ENCODE measurements at regions not wholly inside any gene's neighbourhood (a gene's known extent, or its start where the extent isn't known, plus 50 kb on each side); places are given as distances from the start of the nearest gene placed in this dataset.

DNA sequence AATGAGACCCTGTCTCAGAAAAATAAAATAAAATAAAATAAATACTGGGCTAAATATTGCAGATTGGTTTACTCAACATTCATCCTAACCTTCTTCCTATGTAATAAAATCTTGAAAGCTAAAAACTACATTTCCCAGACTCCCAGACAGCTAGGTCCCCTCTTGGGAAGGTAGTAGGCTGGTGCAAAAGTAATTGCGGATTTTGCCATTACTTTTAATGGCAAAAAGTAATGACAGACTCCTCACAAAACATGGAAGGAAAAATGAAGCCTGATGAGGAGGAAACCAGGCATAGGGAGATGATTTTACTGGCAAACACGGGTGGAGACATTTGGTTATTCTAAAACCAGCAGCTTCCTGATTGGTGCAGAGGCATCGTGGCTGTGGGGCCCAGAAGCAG lies 70.6 kb upstream of the E2F3 start:
- H3K9ac ChIP-seq, result no peak overlapping the region
- H3K27me3 ChIP-seq (ENCODE audit: insufficient read depth, low read depth), result no peaks in the 10 kb centered on the region
- TF ChIP-seq, protein P1, sequence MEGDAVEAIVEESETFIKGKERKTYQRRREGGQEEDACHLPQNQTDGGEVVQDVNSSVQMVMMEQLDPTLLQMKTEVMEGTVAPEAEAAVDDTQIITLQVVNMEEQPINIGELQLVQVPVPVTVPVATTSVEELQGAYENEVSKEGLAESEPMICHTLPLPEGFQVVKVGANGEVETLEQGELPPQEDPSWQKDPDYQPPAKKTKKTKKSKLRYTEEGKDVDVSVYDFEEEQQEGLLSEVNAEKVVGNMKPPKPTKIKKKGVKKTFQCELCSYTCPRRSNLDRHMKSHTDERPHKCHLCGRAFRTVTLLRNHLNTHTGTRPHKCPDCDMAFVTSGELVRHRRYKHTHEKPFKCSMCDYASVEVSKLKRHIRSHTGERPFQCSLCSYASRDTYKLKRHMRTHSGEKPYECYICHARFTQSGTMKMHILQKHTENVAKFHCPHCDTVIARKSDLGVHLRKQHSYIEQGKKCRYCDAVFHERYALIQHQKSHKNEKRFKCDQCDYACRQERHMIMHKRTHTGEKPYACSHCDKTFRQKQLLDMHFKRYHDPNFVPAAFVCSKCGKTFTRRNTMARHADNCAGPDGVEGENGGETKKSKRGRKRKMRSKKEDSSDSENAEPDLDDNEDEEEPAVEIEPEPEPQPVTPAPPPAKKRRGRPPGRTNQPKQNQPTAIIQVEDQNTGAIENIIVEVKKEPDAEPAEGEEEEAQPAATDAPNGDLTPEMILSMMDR (conservative IDR thresholded peaks at IDR 0.05; ENCODE audit: low read depth, low read length), result no peak
- no peak overlapping the region for H3K4me3 ChIP-seq (IDR thresholded peaks at IDR 0.05; ENCODE audit: insufficient read depth, low read depth, low read length)
- H4K20me1 ChIP-seq (ENCODE audit: insufficient read depth), result no peaks in the 10 kb centered on the region
- H3K4me2 ChIP-seq, result no peak overlapping the region
- no peaks in the 10 kb centered on the region for H3K4me1 ChIP-seq (ENCODE audit: low read depth, poor library complexity, severe bottlenecking)
- no peaks in the 10 kb centered on the region for H3K36me3 ChIP-seq (ENCODE audit: insufficient read depth)
- H2AFZ ChIP-seq (ENCODE audit: low read depth), result no peak overlapping the region
- no peak overlapping the region for H3K27ac ChIP-seq
- H3K79me2 ChIP-seq (ENCODE audit: insufficient read depth, low read depth), result no peaks in the 10 kb centered on the region

DNA sequence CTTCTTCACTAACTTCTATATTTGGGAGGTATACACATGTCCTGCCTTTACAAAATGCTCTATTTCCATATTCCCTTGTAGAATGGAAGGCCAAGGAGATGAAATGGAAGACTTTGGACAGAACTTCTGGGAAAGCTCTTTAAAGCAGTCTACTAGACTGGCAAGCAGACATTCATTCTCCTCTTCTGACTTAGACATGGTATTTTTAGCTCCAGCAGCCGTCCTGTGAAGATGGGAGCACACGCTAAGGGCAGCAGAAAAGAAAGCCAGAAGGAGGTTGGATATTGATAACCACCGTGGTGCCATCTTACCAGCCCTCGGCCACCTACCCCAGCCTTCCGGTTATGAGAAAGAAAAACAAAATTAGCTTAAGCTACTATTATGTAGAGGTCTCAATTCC lies 70.1 kb upstream of the E2F3 start:
- Histone ChIP-seq H2AFZ (ENCODE audit: low read depth) (no peak overlapping the region), H3K4me3 (IDR thresholded peaks at IDR 0.05; ENCODE audit: insufficient read depth, low read depth, low read length) (no peak overlapping the region), H3K79me2 (ENCODE audit: insufficient read depth, low read depth) (no peaks in the 10 kb centered on the region), H3K4me1 (ENCODE audit: low read depth, poor library complexity, severe bottlenecking) (no peaks in the 10 kb centered on the region), H3K4me2 (no peak overlapping the region), H3K27me3 (ENCODE audit: insufficient read depth, low read depth) (no peaks in the 10 kb centered on the region), H4K20me1 (ENCODE audit: insufficient read depth) (no peaks in the 10 kb centered on the region), H3K36me3 (ENCODE audit: insufficient read depth) (no peaks in the 10 kb centered on the region), H3K9ac (no peak overlapping the region), H3K27ac (no peak overlapping the region)
- TF ChIP-seq, protein P1 (conservative IDR thresholded peaks at IDR 0.05; ENCODE audit: low read depth, low read length), result no peak

DNA sequence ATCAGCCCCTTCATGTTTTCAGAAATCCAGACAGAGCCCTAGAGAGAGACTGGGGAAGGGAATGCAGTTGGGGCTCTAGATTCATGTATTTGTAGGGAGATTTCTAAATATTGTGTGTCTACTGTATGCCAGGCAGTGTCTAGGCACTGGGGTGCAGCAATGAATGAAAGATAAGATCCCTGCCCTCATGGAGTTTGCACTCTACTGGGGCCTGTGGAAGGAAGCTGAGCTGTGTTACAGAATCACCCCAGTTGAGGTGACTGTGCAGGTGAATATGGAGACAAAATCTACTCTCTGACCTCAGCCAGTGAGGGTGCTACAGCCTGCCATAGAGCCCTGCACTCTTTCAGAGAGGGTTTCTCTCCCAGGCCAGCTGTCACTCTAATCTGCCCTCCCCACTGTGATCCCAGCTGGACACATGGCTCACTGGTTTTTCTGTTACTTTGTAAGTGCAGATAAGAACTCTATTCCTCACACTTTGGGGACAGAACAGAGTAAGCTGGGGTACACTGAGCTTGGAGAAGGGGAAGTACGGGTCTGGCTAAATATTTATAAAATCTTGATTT lies 69.2 kb upstream of the E2F3 start:
- Histone ChIP-seq H3K27me3 (ENCODE audit: insufficient read depth, low read depth) (no peaks in the 10 kb centered on the region), H3K4me1 (ENCODE audit: low read depth, poor library complexity, severe bottlenecking) (no peaks in the 10 kb centered on the region), H3K4me2 (no peak overlapping the region), H3K36me3 (ENCODE audit: insufficient read depth) (no peaks in the 10 kb centered on the region), H4K20me1 (ENCODE audit: insufficient read depth) (no peaks in the 10 kb centered on the region), H2AFZ (ENCODE audit: low read depth) (no peak overlapping the region), H3K27ac (no peak overlapping the region), H3K9ac (no peak overlapping the region), H3K79me2 (ENCODE audit: insufficient read depth, low read depth) (no peaks in the 10 kb centered on the region), H3K4me3 (IDR thresholded peaks at IDR 0.05; ENCODE audit: insufficient read depth, low read depth, low read length) (no peak overlapping the region)
- TF ChIP-seq, protein P1 (conservative IDR thresholded peaks at IDR 0.05; ENCODE audit: low read depth, low read length), result no peak

DNA sequence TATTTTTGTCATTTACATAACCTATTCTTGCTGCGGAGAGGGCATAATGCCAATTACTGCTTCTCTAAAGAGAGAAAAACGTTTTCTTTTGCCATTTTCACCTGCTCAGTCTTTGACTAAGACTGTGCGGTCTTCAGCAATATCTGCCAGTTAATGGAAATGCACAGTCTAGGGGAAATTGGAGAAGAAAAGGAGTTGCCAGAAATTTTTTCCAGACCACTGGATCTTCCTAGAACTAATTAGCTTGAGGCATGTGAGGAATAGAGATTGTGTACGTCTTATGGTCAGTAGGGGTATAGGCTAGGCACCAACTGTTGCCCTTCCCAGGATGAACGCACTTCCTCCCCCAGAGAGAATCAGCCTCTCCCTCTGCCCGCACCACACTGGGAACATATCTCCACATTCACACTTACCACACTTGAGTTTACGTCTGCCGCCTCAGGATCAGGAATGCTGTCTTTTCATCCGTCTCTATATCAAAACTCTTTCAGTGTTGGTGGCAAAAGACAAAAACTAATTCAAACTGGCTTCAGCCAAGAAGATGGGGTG lies 67.9 kb upstream of the E2F3 start:
- H2AFZ ChIP-seq (ENCODE audit: low read depth), result no peak overlapping the region
- no peaks in the 10 kb centered on the region for H3K36me3 ChIP-seq (ENCODE audit: insufficient read depth)
- H3K27ac ChIP-seq, result no peak overlapping the region
- TF ChIP-seq, protein P1 (conservative IDR thresholded peaks at IDR 0.05; ENCODE audit: low read depth, low read length), result no peak
- H3K4me2 ChIP-seq, result no peak overlapping the region
- no peaks in the 10 kb centered on the region for H3K27me3 ChIP-seq (ENCODE audit: insufficient read depth, low read depth)
- no peaks in the 10 kb centered on the region for H3K79me2 ChIP-seq (ENCODE audit: insufficient read depth, low read depth)
- H3K4me3 ChIP-seq (IDR thresholded peaks at IDR 0.05; ENCODE audit: insufficient read depth, low read depth, low read length), result no peak overlapping the region
- no peaks in the 10 kb centered on the region for H3K4me1 ChIP-seq (ENCODE audit: low read depth, poor library complexity, severe bottlenecking)
- H3K9ac ChIP-seq, result no peak overlapping the region
- no peaks in the 10 kb centered on the region for H4K20me1 ChIP-seq (ENCODE audit: insufficient read depth)

All from KMS-11 (cell line).